Kidney (tissue), 13 donors: ENCODE measurements at regions not wholly inside any gene's neighbourhood (a gene's known extent, or its start where the extent isn't known, plus 50 kb on each side); places are given as distances from the start of the nearest gene placed in this dataset.

Experiments
- DNase-seq, 5 donors: peaks; one replicate each; pipeline ENCODE4 v3.0.0-alpha.2; 2013 to 2020
- FAIRE-seq: peaks from 2 replicates; lab custom pipeline; 2012; peaks lifted over from hg19 to GRCh38; lab: Jason Lieb, UNC
- H3K27ac ChIP-seq, 2 donors: one replicate each; pipeline ENCODE4 v1.7.0; 2013; ENCODE audit warnings: low read depth in 2 of 2, low read length in 2 of 2, inconsistent platforms in 1 of 2
- H3K27me3 ChIP-seq: one replicate; pipeline ENCODE4 v1.7.1; 2013; ENCODE audit warnings: low read length, inconsistent platforms; ENCODE audit not compliant: control insufficient read depth, insufficient read depth
- H3K36me3 ChIP-seq, 3 donors: one replicate each; pipeline versions ENCODE4 v1.7.0 to v1.7.1; 2013; ENCODE audit warnings: low read length in 3 of 3, control low read depth in 1 of 3, inconsistent platforms in 1 of 3; ENCODE audit not compliant: insufficient read depth in 3 of 3, control insufficient read depth in 2 of 3
- H3K4me1 ChIP-seq, 3 donors: one replicate each; pipeline versions ENCODE4 v1.7.0 to v1.7.1; 2013; ENCODE audit warnings: low read length in 3 of 3, inconsistent platforms in 1 of 3, low read depth in 1 of 3; ENCODE audit not compliant: control insufficient read depth in 2 of 3, insufficient read depth in 2 of 3
- H3K4me3 ChIP-seq, 3 donors: one replicate each; pipeline versions ENCODE4 v1.7.0 to v1.8.1; 2013; ENCODE audit warnings: low read length in 3 of 3, control low read depth in 1 of 3, inconsistent platforms in 1 of 3
- H3K9ac ChIP-seq, 3 donors: one replicate each; pipeline versions ENCODE4 v1.7.0 to v1.7.1; 2013; ENCODE audit warnings: low read length in 3 of 3, control low read depth in 1 of 3, inconsistent platforms in 1 of 3
- H3K9me3 ChIP-seq, 3 donors: one replicate each; pipeline versions ENCODE4 v1.7.0 to v1.7.1; 2013; ENCODE audit warnings: low read length in 3 of 3, control low read depth in 1 of 3, inconsistent platforms in 1 of 3; ENCODE audit not compliant: control insufficient read depth in 2 of 3, insufficient read depth in 1 of 3
- intact Hi-C: fragments of 100-400 bp; cut with DNase I; formaldehyde crosslinking; loops from one replicate; pipeline ENCODE4 v1.11.1; 2022
- TF ChIP-seq, protein P1 (sequence below): IDR thresholded peaks from 3 replicates; pipeline ENCODE4 v1.5.1; 2012; ENCODE audit warnings: mild to moderate bottlenecking, moderate library complexity, borderline replicate concordance; ENCODE audit not compliant: insufficient read depth; ENCODE audit errors: extremely low read depth
- donor health status: control.
- donor health status: control.
- donor health status: control.
- donor health status: control.
- donor health status: control.
- donor health status: DM: yes; HTN: yes; CAD: no.
- donor health status: Normal renal cell carcinoma (clear cell type).

- no peak overlapping the region for H3K4me3 ChIP-seq
- FAIRE-seq (no peak), DNase-seq (peak in 4 of 5 donors; percentile 78 to 89 (median 87))
- intact Hi-C loops, result no loop called here
- H3K36me3 ChIP-seq, result no peaks in the 10 kb centered on the region
- H3K4me1 ChIP-seq, result no peaks in the 10 kb centered on the region
- TF ChIP-seq, protein P1, sequence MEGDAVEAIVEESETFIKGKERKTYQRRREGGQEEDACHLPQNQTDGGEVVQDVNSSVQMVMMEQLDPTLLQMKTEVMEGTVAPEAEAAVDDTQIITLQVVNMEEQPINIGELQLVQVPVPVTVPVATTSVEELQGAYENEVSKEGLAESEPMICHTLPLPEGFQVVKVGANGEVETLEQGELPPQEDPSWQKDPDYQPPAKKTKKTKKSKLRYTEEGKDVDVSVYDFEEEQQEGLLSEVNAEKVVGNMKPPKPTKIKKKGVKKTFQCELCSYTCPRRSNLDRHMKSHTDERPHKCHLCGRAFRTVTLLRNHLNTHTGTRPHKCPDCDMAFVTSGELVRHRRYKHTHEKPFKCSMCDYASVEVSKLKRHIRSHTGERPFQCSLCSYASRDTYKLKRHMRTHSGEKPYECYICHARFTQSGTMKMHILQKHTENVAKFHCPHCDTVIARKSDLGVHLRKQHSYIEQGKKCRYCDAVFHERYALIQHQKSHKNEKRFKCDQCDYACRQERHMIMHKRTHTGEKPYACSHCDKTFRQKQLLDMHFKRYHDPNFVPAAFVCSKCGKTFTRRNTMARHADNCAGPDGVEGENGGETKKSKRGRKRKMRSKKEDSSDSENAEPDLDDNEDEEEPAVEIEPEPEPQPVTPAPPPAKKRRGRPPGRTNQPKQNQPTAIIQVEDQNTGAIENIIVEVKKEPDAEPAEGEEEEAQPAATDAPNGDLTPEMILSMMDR, result no peak
- H3K9ac ChIP-seq, result no peak overlapping the region
- H3K27ac ChIP-seq, result no peak overlapping the region
- no peaks in the 10 kb centered on the region for H3K9me3 ChIP-seq
- H3K27me3 ChIP-seq, result no peaks in the 10 kb centered on the region
Measured at GRCh38 chr2:6224267-6224666, 532.1 kb downstream of the SOX11 start.

DNA sequence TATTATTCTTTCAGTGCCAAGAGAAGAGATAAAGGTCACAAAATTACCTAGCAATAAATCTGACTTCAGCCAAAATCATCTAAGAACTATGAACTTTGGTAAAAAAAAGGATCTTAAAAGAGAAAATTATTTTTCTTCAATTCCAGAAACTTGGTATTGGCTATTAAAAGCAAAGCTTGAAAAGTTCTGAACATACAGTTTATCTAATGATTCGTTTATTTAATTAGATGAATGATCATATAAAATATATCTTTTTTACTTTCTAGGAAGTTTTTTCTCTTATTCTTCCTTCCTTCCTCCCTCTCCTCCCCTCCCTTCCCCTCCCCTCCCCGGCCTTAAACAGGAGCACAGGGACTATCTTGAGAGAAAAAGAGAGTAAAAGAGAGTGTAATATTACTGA lies 536.1 kb downstream of the SOX11 start:
- Histone ChIP-seq H3K4me3 (no peak overlapping the region), H3K9me3 (no peaks in the 10 kb centered on the region), H3K4me1 (no peaks in the 10 kb centered on the region), H3K36me3 (no peaks in the 10 kb centered on the region), H3K27ac (no peak overlapping the region), H3K27me3 (no peaks in the 10 kb centered on the region), H3K9ac (no peak overlapping the region)
- TF ChIP-seq, protein P1, result no peak
- intact Hi-C loops, result no loop called here
- FAIRE-seq (peak; percentile 42), DNase-seq (no peak)

GRCh38 chr2:6231166-6231565 lies 539.0 kb downstream of the SOX11 start:
- no peak for FAIRE-seq

More at GRCh38 chr2:6231166-6231565, 539.0 kb downstream of the SOX11 start:
- TF ChIP-seq, protein P1, result no peak
- Histone ChIP-seq H3K36me3 (no peaks in the 10 kb centered on the region), H3K4me1 (no peaks in the 10 kb centered on the region), H3K27me3 (no peaks in the 10 kb centered on the region), H3K4me3 (no peak overlapping the region), H3K9ac (no peak overlapping the region), H3K27ac (no peak overlapping the region), H3K9me3 (no peaks in the 10 kb centered on the region)
- intact Hi-C loops, result no loop called here
- no peak for DNase-seq
